ENCODE measurements at regions not wholly inside any gene's neighbourhood (a gene's known extent, or its start where the extent isn't known, plus 50 kb on each side); places are given as distances from the start of the nearest gene placed in this dataset.

DNA sequence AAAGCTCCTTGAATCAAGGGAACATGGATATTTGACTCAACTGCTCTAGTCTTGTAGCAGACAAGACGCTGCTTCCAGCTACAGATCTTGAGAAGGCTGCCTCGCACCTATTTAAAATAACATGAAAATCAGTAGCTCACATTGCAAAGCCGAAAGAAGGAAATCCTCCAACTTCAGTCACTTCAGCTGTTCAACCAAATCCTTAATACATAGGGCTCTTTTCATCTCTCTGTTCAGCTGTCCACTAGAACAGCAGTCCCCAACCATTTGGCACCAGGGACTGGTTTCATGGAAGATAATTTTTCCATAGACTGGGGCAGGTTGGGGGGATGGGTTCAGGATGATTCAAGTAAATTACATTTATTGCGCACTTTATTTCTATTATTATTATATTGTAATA is 1116.0 kb upstream of the TMEM132C start:
- TF ChIP-seq EZH2 (IDR thresholded peaks at IDR 0.05; ENCODE audit: low read length, unreplicated experiment): no peak
- TF ChIP-seq, protein P1, sequence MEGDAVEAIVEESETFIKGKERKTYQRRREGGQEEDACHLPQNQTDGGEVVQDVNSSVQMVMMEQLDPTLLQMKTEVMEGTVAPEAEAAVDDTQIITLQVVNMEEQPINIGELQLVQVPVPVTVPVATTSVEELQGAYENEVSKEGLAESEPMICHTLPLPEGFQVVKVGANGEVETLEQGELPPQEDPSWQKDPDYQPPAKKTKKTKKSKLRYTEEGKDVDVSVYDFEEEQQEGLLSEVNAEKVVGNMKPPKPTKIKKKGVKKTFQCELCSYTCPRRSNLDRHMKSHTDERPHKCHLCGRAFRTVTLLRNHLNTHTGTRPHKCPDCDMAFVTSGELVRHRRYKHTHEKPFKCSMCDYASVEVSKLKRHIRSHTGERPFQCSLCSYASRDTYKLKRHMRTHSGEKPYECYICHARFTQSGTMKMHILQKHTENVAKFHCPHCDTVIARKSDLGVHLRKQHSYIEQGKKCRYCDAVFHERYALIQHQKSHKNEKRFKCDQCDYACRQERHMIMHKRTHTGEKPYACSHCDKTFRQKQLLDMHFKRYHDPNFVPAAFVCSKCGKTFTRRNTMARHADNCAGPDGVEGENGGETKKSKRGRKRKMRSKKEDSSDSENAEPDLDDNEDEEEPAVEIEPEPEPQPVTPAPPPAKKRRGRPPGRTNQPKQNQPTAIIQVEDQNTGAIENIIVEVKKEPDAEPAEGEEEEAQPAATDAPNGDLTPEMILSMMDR (conservative IDR thresholded peaks at IDR 0.05; ENCODE audit: low read depth, low read length): no peak
- no peak for TF ChIP-seq EZH2phosphoT487 (IDR thresholded peaks at IDR 0.05; ENCODE audit: borderline replicate concordance, low read length)

Data from PC-3 (cell line).